GM12801 (cell line): ENCODE measurements at regions not wholly inside any gene's neighbourhood (a gene's known extent, or its start where the extent isn't known, plus 50 kb on each side); places are given as distances from the start of the nearest gene placed in this dataset.

Experiments
- CTCF ChIP-seq: IDR thresholded peaks from one replicate; pipeline ENCODE4 v1.5.1; 2011; ENCODE audit warnings: control low read depth; ENCODE audit not compliant: insufficient read length; ENCODE audit errors: extremely low read depth

GRCh38 chr4:153084980-153085630 is 119.1 kb upstream of the TRIM2 start:
- peak; percentile 32 for TF ChIP-seq CTCF

- no peak for TF ChIP-seq CTCF
Measured at GRCh38 chr4:153087671-153088194, 116.5 kb upstream of the TRIM2 start.

- no peak for TF ChIP-seq CTCF
Measured at GRCh38 chr4:153089742-153090141, 114.5 kb upstream of the TRIM2 start.

GRCh38 chr4:153090181-153090580 is 114.1 kb upstream of the TRIM2 start:
- TF ChIP-seq CTCF: no peak

GRCh38 chr4:153090670-153091385 is 113.4 kb upstream of the TRIM2 start:
- no peak for TF ChIP-seq CTCF

GRCh38 chr4:153093396-153093795 is 110.8 kb upstream of the TRIM2 start:
- no peak for TF ChIP-seq CTCF

GRCh38 chr4:153093802-153094201 is 110.4 kb upstream of the TRIM2 start:
- no peak for TF ChIP-seq CTCF
